ENCODE measurements at regions not wholly inside any gene's neighbourhood (a gene's known extent, or its start where the extent isn't known, plus 50 kb on each side); places are given as distances from the start of the nearest gene placed in this dataset.

GRCh38 chr5:163385824-163386223, 51.6 kb upstream of the CCNG1 start:
- Mint-ChIP-seq H3K27ac (no peak overlapping the region), H3K9me3 (ENCODE audit: insufficient read depth) (peaks cover 4% of the 10 kb centered on the region), H3K4me3 (no peak overlapping the region), H3K4me1 (no peaks in the 10 kb centered on the region), H3K27me3 (peaks cover 7% of the 10 kb centered on the region)
- ChIA-PET POLR2A (no interaction called here), CTCF (no interaction called here)
- H3K4me3 ChIP-seq (ENCODE audit: control extremely low read depth in 1 of 5, extremely low read depth in 1 of 5, insufficient read depth in 1 of 5, low read depth in 2 of 5, low read length in 4 of 5), result no peak overlapping the region
- H4K20me1 ChIP-seq (ENCODE audit: control insufficient read depth, insufficient read depth, low read length, poor library complexity, severe bottlenecking), result no peaks in the 10 kb centered on the region
- H3K36me3 ChIP-seq (replicated peaks in 1 of 2; ENCODE audit: control extremely low read depth in 1 of 2, control insufficient read depth in 1 of 2, extremely low read depth in 1 of 2, insufficient read depth in 2 of 2, low read length in 1 of 2), result no peaks in the 10 kb centered on the region
- ATAC-seq (ENCODE audit: low read depth), result no peak
- no peak overlapping the region for H2AFZ ChIP-seq (ENCODE audit: insufficient read depth, low read depth, low read length, poor library complexity, severe bottlenecking)
- TF ChIP-seq CTCF (IDR thresholded peaks at IDR 0.05) (no peak), EZH2 (IDR thresholded peaks at IDR 0.05; ENCODE audit: borderline replicate concordance, insufficient read depth, low read depth, low read length, poor library complexity, severe bottlenecking) (no peak)
- H3K9ac ChIP-seq (ENCODE audit: low read length), result no peak overlapping the region
- no peak overlapping the region for H3K27ac ChIP-seq (ENCODE audit: low read length in 2 of 2)
- no CpG with 5 or more reads among the region's 1 CpG for WGBS (ENCODE audit: insufficient coverage)
- intact Hi-C loops (cut with micrococcal nuclease), result no loop called here
- no peak overlapping the region for H3K4me2 ChIP-seq (replicated peaks; ENCODE audit: low read depth, low read length, poor library complexity, severe bottlenecking)
- no peaks in the 10 kb centered on the region for H3K4me1 ChIP-seq (ENCODE audit: control insufficient read depth in 2 of 2, insufficient read depth in 2 of 2, low read length in 2 of 2)
- peaks cover 0 to 2% (median 0%) of the 10 kb centered on the region in 3 donors for H3K9me3 ChIP-seq (ENCODE audit: control extremely low read depth in 1 of 3, control insufficient read depth in 2 of 3, insufficient read depth in 1 of 3, low read length in 2 of 3)
- no peaks in the 10 kb centered on the region for H3K79me2 ChIP-seq (ENCODE audit: control insufficient read depth, insufficient read depth, low read length)
- no peak for DNase-seq
- peaks cover 0 to 3% (median 0%) of the 10 kb centered on the region in 4 experiments for H3K27me3 ChIP-seq (replicated peaks in 1 of 4; ENCODE audit: control extremely low read depth in 1 of 4, control insufficient read depth in 3 of 4, insufficient read depth in 4 of 4, low read length in 3 of 4)

- no peak overlapping the region for H3K27ac ChIP-seq (ENCODE audit: low read length in 2 of 2)
- H3K4me1 ChIP-seq (ENCODE audit: control insufficient read depth in 2 of 2, insufficient read depth in 2 of 2, low read length in 2 of 2), result no peaks in the 10 kb centered on the region
- Mint-ChIP-seq H3K27ac (no peak overlapping the region), H3K27me3 (peaks cover 10% of the 10 kb centered on the region), H3K4me1 (no peaks in the 10 kb centered on the region), H3K4me3 (no peak overlapping the region), H3K9me3 (ENCODE audit: insufficient read depth) (peaks cover 4% of the 10 kb centered on the region)
- no peaks in the 10 kb centered on the region for H3K36me3 ChIP-seq (replicated peaks in 1 of 2; ENCODE audit: control extremely low read depth in 1 of 2, control insufficient read depth in 1 of 2, extremely low read depth in 1 of 2, insufficient read depth in 2 of 2, low read length in 1 of 2)
- H2AFZ ChIP-seq (ENCODE audit: insufficient read depth, low read depth, low read length, poor library complexity, severe bottlenecking), result no peak overlapping the region
- peaks cover 0 to 2% (median 0%) of the 10 kb centered on the region in 3 donors for H3K9me3 ChIP-seq (ENCODE audit: control extremely low read depth in 1 of 3, control insufficient read depth in 2 of 3, insufficient read depth in 1 of 3, low read length in 2 of 3)
- H3K79me2 ChIP-seq (ENCODE audit: control insufficient read depth, insufficient read depth, low read length), result no peaks in the 10 kb centered on the region
- H3K4me3 ChIP-seq (ENCODE audit: control extremely low read depth in 1 of 5, extremely low read depth in 1 of 5, insufficient read depth in 1 of 5, low read depth in 2 of 5, low read length in 4 of 5), result no peak overlapping the region
- TF ChIP-seq EZH2 (IDR thresholded peaks at IDR 0.05; ENCODE audit: borderline replicate concordance, insufficient read depth, low read depth, low read length, poor library complexity, severe bottlenecking) (no peak), CTCF (IDR thresholded peaks at IDR 0.05) (no peak)
- no peaks in the 10 kb centered on the region for H4K20me1 ChIP-seq (ENCODE audit: control insufficient read depth, insufficient read depth, low read length, poor library complexity, severe bottlenecking)
- intact Hi-C loops (cut with micrococcal nuclease), result no loop called here
- H3K27me3 ChIP-seq (replicated peaks in 1 of 4; ENCODE audit: control extremely low read depth in 1 of 4, control insufficient read depth in 3 of 4, insufficient read depth in 4 of 4, low read length in 3 of 4), result peaks cover 0 to 2% (median 0%) of the 10 kb centered on the region in 4 experiments
- ChIA-PET POLR2A (no interaction called here), CTCF (interaction anchor here (0.6 kb wide), 1 partner anchor 143 kb away, joined by 3 read pairs; no protein-coding TSS in a partner anchor)
- no peak overlapping the region for H3K4me2 ChIP-seq (replicated peaks; ENCODE audit: low read depth, low read length, poor library complexity, severe bottlenecking)
- DNase-seq (no peak), ATAC-seq (ENCODE audit: low read depth) (no peak)
- no peak overlapping the region for H3K9ac ChIP-seq (ENCODE audit: low read length)
Measured at GRCh38 chr5:163386352-163386751, 51.0 kb upstream of the CCNG1 start.

All from B cell (primary cell).